Nephron progenitor cell (in vitro differentiated cells): ENCODE measurements at regions not wholly inside any gene's neighbourhood (a gene's known extent, or its start where the extent isn't known, plus 50 kb on each side); places are given as distances from the start of the nearest gene placed in this dataset.

ENCODE experiments used
- DNase-seq: peaks from one replicate; pipeline ENCODE4 v3.0.0; 2021
- H3K27ac Mint-ChIP-seq: 2 replicates; pipeline ENCODE4 v1.8.0; 2021; ENCODE audit warnings: mild to moderate bottlenecking, moderate library complexity, mixed read lengths
- H3K27me3 Mint-ChIP-seq: 2 replicates; pipeline ENCODE4 v1.8.0; 2021; ENCODE audit warnings: mild to moderate bottlenecking, low read depth, mixed read lengths; ENCODE audit not compliant: poor library complexity
- H3K36me3 Mint-ChIP-seq: 2 replicates; pipeline ENCODE4 v1.8.0; 2021; ENCODE audit warnings: low read depth, mixed read lengths
- H3K4me1 Mint-ChIP-seq: 2 replicates; pipeline ENCODE4 v1.8.0; 2021; ENCODE audit warnings: mixed read lengths
- H3K4me3 Mint-ChIP-seq: 2 replicates; pipeline ENCODE4 v1.8.0; 2021; ENCODE audit warnings: mild to moderate bottlenecking, moderate library complexity, mixed read lengths
- H3K9me3 Mint-ChIP-seq: 2 replicates; pipeline ENCODE4 v1.8.0; 2021; ENCODE audit warnings: mild to moderate bottlenecking, moderate library complexity, mixed read lengths
- CTCF ChIP-seq: fragments of 200-600 bp; sonication (generic); IDR thresholded peaks from 2 replicates; pipeline ENCODE4 v1.5.0; 2021; ENCODE audit warnings: antibody characterized with exemption

DNA sequence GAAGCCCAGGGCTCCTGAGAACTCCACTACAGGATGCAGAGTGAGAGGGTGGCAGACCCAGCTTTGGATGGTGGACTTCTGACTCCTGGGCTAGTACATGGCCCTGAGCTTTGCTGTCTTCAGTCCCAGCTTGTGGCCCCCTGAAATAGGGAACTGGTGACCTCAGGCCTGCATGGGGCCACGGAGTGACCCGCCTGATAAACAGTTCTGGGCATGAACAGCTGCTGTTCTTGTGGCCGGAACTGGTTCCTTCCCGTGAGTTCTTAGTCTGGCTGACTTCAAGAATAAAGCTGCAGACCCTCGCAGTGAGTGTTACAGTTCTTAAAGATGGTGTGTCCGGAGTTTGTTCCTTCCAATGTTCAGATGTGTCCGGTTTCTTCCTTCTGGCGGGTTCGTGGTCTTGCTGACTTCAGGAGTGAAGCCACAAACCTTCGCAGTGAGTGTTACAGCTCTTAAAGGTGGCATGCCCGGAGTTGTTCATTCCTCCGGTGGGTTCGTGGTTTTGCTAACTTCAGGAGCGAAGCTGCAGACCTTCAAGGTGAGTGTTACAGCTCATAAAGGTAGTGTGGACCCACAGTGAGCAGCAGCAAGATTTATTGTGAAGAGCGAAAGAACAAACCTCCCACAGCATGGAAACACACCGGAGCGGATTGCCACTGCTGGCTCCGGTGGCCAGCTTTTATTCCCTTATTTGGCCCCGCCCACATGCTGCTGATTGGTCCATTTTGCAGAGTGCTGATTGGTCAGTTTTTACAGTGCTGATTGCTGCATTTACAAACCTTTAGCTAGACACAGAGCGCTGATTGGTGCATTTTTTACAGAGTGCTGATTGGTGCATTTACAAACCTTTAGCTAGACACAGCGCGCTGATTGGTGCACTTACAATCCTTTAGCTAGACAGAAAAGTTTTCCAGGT is 268.0 kb downstream of the ZEB1 start:
- H3K4me3 Mint-ChIP-seq = no peak overlapping the region
- H3K27ac Mint-ChIP-seq = no peak overlapping the region
- no peak for DNase-seq

GRCh38 chr10:31584876-31585275 is 265.9 kb downstream of the ZEB1 start:
- H3K4me1 Mint-ChIP-seq = peaks cover 39% of the 10 kb centered on the region
- H3K27me3 Mint-ChIP-seq = peaks cover 4% of the 10 kb centered on the region
- H3K27ac Mint-ChIP-seq = no peak overlapping the region
- no peak for DNase-seq
- H3K9me3 Mint-ChIP-seq = peaks cover 13% of the 10 kb centered on the region
- H3K4me3 Mint-ChIP-seq = no peak overlapping the region
- no peak for TF ChIP-seq CTCF
- H3K36me3 Mint-ChIP-seq = no peaks in the 10 kb centered on the region

More for the DNA sequence above, 268.0 kb downstream of the ZEB1 start:
- peaks cover 25% of the 10 kb centered on the region for H3K9me3 Mint-ChIP-seq
- peaks cover 4% of the 10 kb centered on the region for H3K27me3 Mint-ChIP-seq
- peaks cover 30% of the 10 kb centered on the region for H3K4me1 Mint-ChIP-seq
- H3K36me3 Mint-ChIP-seq = peaks cover 7% of the 10 kb centered on the region
- no peak for TF ChIP-seq CTCF

GRCh38 chr10:31584098-31584631 is 265.1 kb downstream of the ZEB1 start:
- no peak for TF ChIP-seq CTCF
- peaks cover 39% of the 10 kb centered on the region for H3K4me1 Mint-ChIP-seq
- H3K4me3 Mint-ChIP-seq = no peak overlapping the region
- H3K36me3 Mint-ChIP-seq = no peaks in the 10 kb centered on the region
- no peak overlapping the region for H3K27ac Mint-ChIP-seq
- H3K27me3 Mint-ChIP-seq = peaks cover 5% of the 10 kb centered on the region
- H3K9me3 Mint-ChIP-seq = peaks cover 13% of the 10 kb centered on the region
- DNase-seq = no peak

DNA sequence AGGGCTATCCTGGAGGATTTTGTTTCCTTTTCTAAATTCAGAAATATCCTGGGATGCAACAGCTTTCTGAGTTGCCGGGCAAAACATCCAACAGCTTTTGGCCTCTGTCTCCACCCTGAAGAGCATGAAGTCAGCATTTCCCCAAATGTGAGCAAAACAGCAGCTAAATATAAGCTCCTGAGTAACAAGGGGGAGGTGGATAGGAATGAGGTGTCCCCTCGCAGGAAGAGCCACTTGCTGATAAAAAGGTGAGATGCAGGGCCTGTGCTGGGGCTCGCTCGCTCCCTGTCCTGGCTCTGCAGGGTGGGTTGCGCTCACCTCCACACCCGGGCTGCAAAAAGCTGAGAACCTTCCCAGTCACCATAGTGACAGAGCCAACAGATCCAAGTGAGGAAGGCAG is 264.3 kb downstream of the ZEB1 start:
- H3K9me3 Mint-ChIP-seq = peaks cover 16% of the 10 kb centered on the region
- H3K36me3 Mint-ChIP-seq = no peaks in the 10 kb centered on the region
- H3K27ac Mint-ChIP-seq = peak overlapping the region; percentile 77
- peaks cover 6% of the 10 kb centered on the region for H3K27me3 Mint-ChIP-seq
- DNase-seq = no peak
- no peak overlapping the region for H3K4me3 Mint-ChIP-seq
- TF ChIP-seq CTCF = no peak
- H3K4me1 Mint-ChIP-seq = peaks cover 39% of the 10 kb centered on the region

- H3K4me1 Mint-ChIP-seq = peaks cover 39% of the 10 kb centered on the region
- no peaks in the 10 kb centered on the region for H3K36me3 Mint-ChIP-seq
- no peak for TF ChIP-seq CTCF
- peaks cover 6% of the 10 kb centered on the region for H3K27me3 Mint-ChIP-seq
- peaks cover 20% of the 10 kb centered on the region for H3K9me3 Mint-ChIP-seq
- no peak for DNase-seq
- H3K27ac Mint-ChIP-seq = peak overlapping the region; percentile 77
- H3K4me3 Mint-ChIP-seq = no peak overlapping the region
These were observed 263.5 kb downstream of the ZEB1 start for GRCh38 chr10:31582365-31583052.
